ENCODE measurements at regions not wholly inside any gene's neighbourhood (a gene's known extent, or its start where the extent isn't known, plus 50 kb on each side); places are given as distances from the start of the nearest gene placed in this dataset.

DNA sequence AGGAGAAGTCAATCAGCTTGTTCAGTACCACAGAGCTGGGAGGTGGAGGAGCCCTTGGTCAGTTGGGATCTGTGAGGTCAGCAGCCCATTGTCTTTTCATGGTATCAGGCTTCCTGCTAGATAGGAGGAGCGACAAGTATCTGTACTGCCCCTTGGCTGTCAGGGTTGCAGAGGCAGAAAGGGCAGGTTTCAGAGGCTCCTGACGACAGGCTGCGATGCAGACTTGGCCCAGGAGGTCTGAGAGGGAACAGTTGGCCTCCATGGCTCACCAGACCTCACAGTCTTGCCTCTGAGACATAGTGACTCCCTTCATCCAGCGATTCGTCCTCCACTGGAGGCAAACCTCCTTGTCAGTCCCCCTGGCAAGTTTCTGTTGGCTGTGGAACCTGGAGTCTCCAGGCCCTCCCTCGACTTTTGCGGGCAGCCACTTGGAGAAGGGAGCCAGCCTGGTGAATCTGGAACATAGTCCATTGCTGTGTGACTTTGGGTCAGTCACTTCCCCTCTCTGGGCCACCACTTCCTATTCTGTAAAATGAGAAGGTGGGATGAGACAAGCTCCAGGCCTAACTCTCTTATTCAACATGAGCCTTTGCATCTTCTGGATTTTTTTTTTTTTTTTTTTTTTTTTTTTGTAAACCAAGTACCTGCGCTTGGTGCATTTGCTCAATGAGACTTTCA lies 177.9 kb upstream of the TLE3 start (continued):
- TF ChIP-seq CHD1 (IDR thresholded peaks at IDR 0.05; ENCODE audit: low read depth, low read length) (no peak), ZNF274 (IDR thresholded peaks at IDR 0.05; ENCODE audit: borderline replicate concordance, extremely low read depth, low read length) (no peak)

All from H1 (cell line).